RWPE2 (cell line): ENCODE measurements at regions not wholly inside any gene's neighbourhood (a gene's known extent, or its start where the extent isn't known, plus 50 kb on each side); places are given as distances from the start of the nearest gene placed in this dataset.
A peak's percentile ranks its signal among the peaks of the same experiment; 100 is the strongest.

ENCODE experiments used
- ATAC-seq: fragments of 200-7000 bp; cut with Tn5 transposase; 3 replicates; pipeline ENCODE4 v1.9.1; 2021; ENCODE audit warnings: low read depth
- DNase-seq: peaks from one replicate; pipeline ENCODE4 v3.0.0-alpha.2; 2020; ENCODE audit warnings: low spot score
- H3K27ac ChIP-seq: fragments of 450-650 bp; 2 replicates; pipeline ENCODE4 v1.5.1; 2017; ENCODE audit warnings: mild to moderate bottlenecking; ENCODE audit not compliant: poor library complexity, severe bottlenecking
- H3K27me3 ChIP-seq: fragments of 250-450 bp; sonication (Bioruptor Pico); 2 replicates; pipeline ENCODE4 v1.5.1; 2021; ENCODE audit warnings: mild to moderate bottlenecking, moderate library complexity; ENCODE audit not compliant: insufficient read depth, poor library complexity, severe bottlenecking
- H3K36me3 ChIP-seq: fragments of 250-450 bp; sonication (Bioruptor Pico); 2 replicates; pipeline ENCODE4 v1.5.1; 2020; ENCODE audit warnings: low read depth, mild to moderate bottlenecking, moderate library complexity
- H3K4me1 ChIP-seq: fragments of 250-450 bp; sonication (Bioruptor Pico); 2 replicates; pipeline ENCODE4 v1.5.1; 2021; ENCODE audit warnings: mild to moderate bottlenecking, moderate library complexity; ENCODE audit not compliant: insufficient read depth, poor library complexity, severe bottlenecking
- H3K4me3 ChIP-seq: fragments of 250-450 bp; sonication (Bioruptor Pico); 2 replicates; pipeline ENCODE4 v1.5.1; 2021; ENCODE audit warnings: mild to moderate bottlenecking, moderate library complexity; ENCODE audit not compliant: severe bottlenecking
- H3K9me3 ChIP-seq: fragments of 250-450 bp; sonication (Bioruptor Pico); 2 replicates; pipeline ENCODE4 v1.5.1; 2021; ENCODE audit warnings: mild to moderate bottlenecking, moderate library complexity; ENCODE audit not compliant: severe bottlenecking
- CTCF ChIP-seq: fragments of 450-650 bp; IDR thresholded peaks from one replicate; pipeline ENCODE4 v1.5.1; 2017; ENCODE audit warnings: mild to moderate bottlenecking, moderate library complexity; ENCODE audit not compliant: poor library complexity, severe bottlenecking

GRCh38 chr10:117677890-117678500 is 135.4 kb downstream of the EMX2 start:
- TF ChIP-seq CTCF: no peak
- Histone ChIP-seq H3K27ac (no peak overlapping the region), H3K9me3 (no peaks in the 10 kb centered on the region), H3K36me3 (no peaks in the 10 kb centered on the region), H3K4me1 (peaks cover 12% of the 10 kb centered on the region), H3K4me3 (no peak overlapping the region), H3K27me3 (no peaks in the 10 kb centered on the region)
- DNase-seq: no peak
- ATAC-seq: peak; percentile 67

- TF ChIP-seq CTCF: no peak
- Histone ChIP-seq H3K4me1 (peaks cover 21% of the 10 kb centered on the region), H3K27me3 (no peaks in the 10 kb centered on the region), H3K36me3 (no peaks in the 10 kb centered on the region), H3K4me3 (no peak overlapping the region), H3K27ac (no peak overlapping the region), H3K9me3 (no peaks in the 10 kb centered on the region)
- no peak for DNase-seq
- no peak for ATAC-seq
These were observed 138.1 kb downstream of the EMX2 start for GRCh38 chr10:117680601-117681000.

- TF ChIP-seq CTCF: no peak
These were observed 138.6 kb downstream of the EMX2 start for GRCh38 chr10:117681104-117681503.

GRCh38 chr10:117684046-117684610 is 141.6 kb downstream of the EMX2 start:
- Histone ChIP-seq H3K4me1 (peaks cover 9% of the 10 kb centered on the region), H3K4me3 (no peak overlapping the region), H3K27me3 (no peaks in the 10 kb centered on the region), H3K27ac (no peak overlapping the region), H3K9me3 (no peaks in the 10 kb centered on the region), H3K36me3 (no peaks in the 10 kb centered on the region)
- no peak for TF ChIP-seq CTCF
- no peak for ATAC-seq
- no peak for DNase-seq

More at GRCh38 chr10:117681104-117681503, 138.6 kb downstream of the EMX2 start:
- no peak overlapping the region for H3K27ac ChIP-seq
- H3K4me3 ChIP-seq: no peak overlapping the region
- no peaks in the 10 kb centered on the region for H3K36me3 ChIP-seq
- DNase-seq: no peak
- no peak for ATAC-seq
- peaks cover 21% of the 10 kb centered on the region for H3K4me1 ChIP-seq
- no peaks in the 10 kb centered on the region for H3K9me3 ChIP-seq
- no peaks in the 10 kb centered on the region for H3K27me3 ChIP-seq

GRCh38 chr10:117684672-117685211 is 142.2 kb downstream of the EMX2 start:
- TF ChIP-seq CTCF: peak; percentile 39
- H3K27me3 ChIP-seq: no peaks in the 10 kb centered on the region
- no peaks in the 10 kb centered on the region for H3K36me3 ChIP-seq
- no peak for DNase-seq
- peaks cover 9% of the 10 kb centered on the region for H3K4me1 ChIP-seq
- no peak overlapping the region for H3K4me3 ChIP-seq
- no peaks in the 10 kb centered on the region for H3K9me3 ChIP-seq
- no peak overlapping the region for H3K27ac ChIP-seq
- ATAC-seq: peak; percentile 56
